ENCODE measurements at regions not wholly inside any gene's neighbourhood (a gene's known extent, or its start where the extent isn't known, plus 50 kb on each side); places are given as distances from the start of the nearest gene placed in this dataset.

DNA sequence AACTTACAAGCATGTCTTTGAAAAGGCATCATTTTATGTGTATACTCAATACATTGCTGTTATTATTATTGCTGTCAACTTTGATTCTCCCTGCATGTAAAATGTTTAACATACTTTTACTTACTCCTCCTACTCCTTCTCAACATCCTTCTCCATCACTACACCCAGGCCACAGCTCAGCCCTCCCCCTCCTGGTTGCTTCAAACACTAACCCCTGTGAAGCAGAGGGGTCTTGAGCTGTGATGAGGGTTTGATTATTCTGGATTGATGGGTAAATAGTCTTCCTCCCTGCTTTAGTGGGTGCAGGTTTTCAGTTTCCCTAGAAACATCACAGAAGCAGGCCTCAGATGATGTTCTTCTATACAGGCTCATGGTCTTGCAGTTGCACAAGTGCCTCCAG lies 221.0 kb downstream of the OSR1 start:
- no peak overlapping the region for H2AFZ ChIP-seq
- in situ Hi-C loops (cut with MboI) = no loop called here
- no peaks in the 10 kb centered on the region for H3K9me2 ChIP-seq (ENCODE audit: insufficient read depth)
- H3F3A ChIP-seq (ENCODE audit: insufficient read depth) = peaks cover 10% of the 10 kb centered on the region; the same call in 1 of the 2 replicates
- no peak overlapping the region for H3K9ac ChIP-seq
- H3K36me3 ChIP-seq (ENCODE audit: low read depth) = no peaks in the 10 kb centered on the region
- no peak overlapping the region for H3K4me2 ChIP-seq (ENCODE audit: unreplicated experiment)
- no peaks in the 10 kb centered on the region for H3K9me3 ChIP-seq (ENCODE audit: low read depth)
- H3K27ac ChIP-seq = no peak overlapping the region
- peaks cover 15% of the 10 kb centered on the region for H3K4me1 ChIP-seq (ENCODE audit: insufficient read depth)
- no peaks in the 10 kb centered on the region for H3K79me2 ChIP-seq (ENCODE audit: insufficient read depth)
- H3K27me3 ChIP-seq (replicated peaks; ENCODE audit: insufficient read depth) = no peaks in the 10 kb centered on the region
- DNase-seq = no peak
- no peak overlapping the region for H3K4me3 ChIP-seq
- H4K20me1 ChIP-seq (ENCODE audit: insufficient read depth) = no peaks in the 10 kb centered on the region
- no peak for TF ChIP-seq EZH2 (IDR thresholded peaks at IDR 0.05; ENCODE audit: insufficient read depth, poor library complexity, severe bottlenecking)
- TF ChIP-seq EZH2phosphoT487 (IDR thresholded peaks at IDR 0.05; ENCODE audit: insufficient read depth, low read depth) = no peak

DNA sequence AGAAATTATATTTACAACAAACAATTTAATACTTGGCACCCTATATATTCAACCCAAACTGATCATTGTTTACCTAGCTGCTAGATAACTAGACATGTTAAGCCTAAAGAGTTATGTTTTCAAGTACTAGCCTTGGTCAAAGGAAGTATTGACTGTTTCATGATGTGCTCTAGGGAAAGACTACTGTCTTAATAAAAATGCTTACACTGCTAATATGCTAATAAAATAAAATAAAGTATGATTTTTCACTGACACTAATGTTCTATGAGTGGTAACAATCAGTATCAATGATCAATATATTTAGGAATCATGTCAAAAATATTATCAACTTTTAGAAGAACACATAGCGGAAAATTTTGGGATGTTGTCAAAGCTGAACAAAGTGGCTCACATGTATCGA lies 225.5 kb downstream of the OSR1 start:
- Histone ChIP-seq H3K9ac (no peak overlapping the region), H3K4me1 (ENCODE audit: insufficient read depth) (peaks cover 10% of the 10 kb centered on the region), H3K27me3 (replicated peaks; ENCODE audit: insufficient read depth) (no peaks in the 10 kb centered on the region), H3K9me2 (ENCODE audit: insufficient read depth) (no peaks in the 10 kb centered on the region), H3F3A (ENCODE audit: insufficient read depth) (peaks cover 4% of the 10 kb centered on the region; the same call in 1 of the 2 replicates), H3K27ac (no peak overlapping the region), H3K4me2 (ENCODE audit: unreplicated experiment) (no peak overlapping the region), H3K9me3 (ENCODE audit: low read depth) (no peaks in the 10 kb centered on the region), H3K4me3 (no peak overlapping the region), H3K36me3 (ENCODE audit: low read depth) (no peaks in the 10 kb centered on the region), H3K79me2 (ENCODE audit: insufficient read depth) (no peaks in the 10 kb centered on the region), H4K20me1 (ENCODE audit: insufficient read depth) (no peaks in the 10 kb centered on the region), H2AFZ (no peak overlapping the region)
- in situ Hi-C loops (cut with MboI) = no loop called here
- 95 to 99% methylated on average over 2 of the region's 2 CpGs for WGBS, 2 experiments (ENCODE audit: low coverage in 1 of 2, low lambda C conversion rate in 2 of 2, missing lambda C conversion rate in 2 of 2)
- TF ChIP-seq EZH2phosphoT487 (IDR thresholded peaks at IDR 0.05; ENCODE audit: insufficient read depth, low read depth) (no peak), EZH2 (IDR thresholded peaks at IDR 0.05; ENCODE audit: insufficient read depth, poor library complexity, severe bottlenecking) (no peak)
- no peak for DNase-seq

- H3K9me3 ChIP-seq (ENCODE audit: low read depth) = no peaks in the 10 kb centered on the region
- H3K4me3 ChIP-seq = no peak overlapping the region
- no peaks in the 10 kb centered on the region for H3K9me2 ChIP-seq (ENCODE audit: insufficient read depth)
- H3K79me2 ChIP-seq (ENCODE audit: insufficient read depth) = no peaks in the 10 kb centered on the region
- TF ChIP-seq EZH2 (IDR thresholded peaks at IDR 0.05; ENCODE audit: insufficient read depth, poor library complexity, severe bottlenecking) (no peak), EZH2phosphoT487 (IDR thresholded peaks at IDR 0.05; ENCODE audit: insufficient read depth, low read depth) (no peak)
- H2AFZ ChIP-seq = no peak overlapping the region
- H3K4me1 ChIP-seq (ENCODE audit: insufficient read depth) = peaks cover 10% of the 10 kb centered on the region
- peaks cover 4% of the 10 kb centered on the region; the same call in 1 of the 2 replicates for H3F3A ChIP-seq (ENCODE audit: insufficient read depth)
- no peak overlapping the region for H3K9ac ChIP-seq
- 93 to 96% methylated on average over 5 of the region's 5 CpGs for WGBS, 2 experiments (ENCODE audit: low coverage in 1 of 2, low lambda C conversion rate in 2 of 2, missing lambda C conversion rate in 2 of 2)
- no peak for DNase-seq
- H3K27ac ChIP-seq = no peak overlapping the region
- no peak overlapping the region for H3K4me2 ChIP-seq (ENCODE audit: unreplicated experiment)
- H3K27me3 ChIP-seq (replicated peaks; ENCODE audit: insufficient read depth) = no peaks in the 10 kb centered on the region
- in situ Hi-C loops (cut with MboI) = no loop called here
- no peaks in the 10 kb centered on the region for H3K36me3 ChIP-seq (ENCODE audit: low read depth)
- no peaks in the 10 kb centered on the region for H4K20me1 ChIP-seq (ENCODE audit: insufficient read depth)
These were observed 226.6 kb downstream of the OSR1 start for GRCh38 chr2:19131871-19132270.

DNA sequence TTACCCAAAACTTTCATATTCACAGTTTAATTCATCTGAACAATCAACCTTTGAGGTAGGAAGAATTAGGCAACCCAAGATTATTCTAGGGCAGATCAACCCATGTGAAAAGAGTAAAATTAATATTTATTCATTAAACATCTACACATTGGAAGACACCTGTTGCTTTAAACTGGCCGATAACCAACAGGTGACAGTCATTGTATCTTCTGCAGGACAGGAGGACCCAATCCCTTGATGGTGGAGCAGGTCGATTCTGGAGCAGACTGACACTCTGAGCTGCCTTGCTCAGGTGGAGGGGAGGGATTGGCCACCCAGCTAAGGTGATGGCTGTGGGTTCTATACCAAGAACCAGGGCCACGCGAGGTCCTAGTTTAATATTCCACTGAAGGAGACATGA lies 230.3 kb downstream of the OSR1 start:
- Histone ChIP-seq H3K4me1 (ENCODE audit: insufficient read depth) (peaks cover 36% of the 10 kb centered on the region), H4K20me1 (ENCODE audit: insufficient read depth) (no peaks in the 10 kb centered on the region), H3K79me2 (ENCODE audit: insufficient read depth) (no peaks in the 10 kb centered on the region), H3K9me2 (ENCODE audit: insufficient read depth) (no peaks in the 10 kb centered on the region), H3K9ac (no peak overlapping the region), H3K27me3 (replicated peaks; ENCODE audit: insufficient read depth) (no peaks in the 10 kb centered on the region), H3K9me3 (ENCODE audit: low read depth) (no peaks in the 10 kb centered on the region), H3K4me3 (no peak overlapping the region), H3F3A (ENCODE audit: insufficient read depth) (peaks cover 24% of the 10 kb centered on the region), H3K4me2 (ENCODE audit: unreplicated experiment) (no peak overlapping the region), H2AFZ (no peak overlapping the region), H3K27ac (no peak overlapping the region), H3K36me3 (ENCODE audit: low read depth) (no peaks in the 10 kb centered on the region)
- TF ChIP-seq EZH2phosphoT487 (IDR thresholded peaks at IDR 0.05; ENCODE audit: insufficient read depth, low read depth) (no peak), EZH2 (IDR thresholded peaks at IDR 0.05; ENCODE audit: insufficient read depth, poor library complexity, severe bottlenecking) (no peak)
- DNase-seq = no peak
- in situ Hi-C loops (cut with MboI) = no loop called here
- 52 to 54% methylated on average over 4 of the region's 4 CpGs for WGBS, 2 experiments (ENCODE audit: low coverage in 1 of 2, low lambda C conversion rate in 2 of 2, missing lambda C conversion rate in 2 of 2)

- peaks cover 40% of the 10 kb centered on the region for H3K4me1 ChIP-seq (ENCODE audit: insufficient read depth)
- WGBS, 2 experiments (ENCODE audit: low coverage in 1 of 2, low lambda C conversion rate in 2 of 2, missing lambda C conversion rate in 2 of 2) = 94 to 98% methylated on average over 3 of the region's 3 CpGs
- no peak overlapping the region for H2AFZ ChIP-seq
- no peak overlapping the region for H3K9ac ChIP-seq
- H3K36me3 ChIP-seq (ENCODE audit: low read depth) = no peaks in the 10 kb centered on the region
- no peaks in the 10 kb centered on the region for H3K9me3 ChIP-seq (ENCODE audit: low read depth)
- no peak for DNase-seq
- no peak overlapping the region for H3K4me3 ChIP-seq
- H3K27ac ChIP-seq = no peak overlapping the region
- no peak for TF ChIP-seq EZH2 (IDR thresholded peaks at IDR 0.05; ENCODE audit: insufficient read depth, poor library complexity, severe bottlenecking)
- TF ChIP-seq EZH2phosphoT487 (IDR thresholded peaks at IDR 0.05; ENCODE audit: insufficient read depth, low read depth) = no peak
- no peaks in the 10 kb centered on the region for H3K9me2 ChIP-seq (ENCODE audit: insufficient read depth)
- H3K79me2 ChIP-seq (ENCODE audit: insufficient read depth) = no peaks in the 10 kb centered on the region
- in situ Hi-C loops (cut with MboI) = no loop called here
- peaks cover 25% of the 10 kb centered on the region for H3F3A ChIP-seq (ENCODE audit: insufficient read depth)
- H3K4me2 ChIP-seq (ENCODE audit: unreplicated experiment) = no peak overlapping the region
- H4K20me1 ChIP-seq (ENCODE audit: insufficient read depth) = no peaks in the 10 kb centered on the region
- no peaks in the 10 kb centered on the region for H3K27me3 ChIP-seq (replicated peaks; ENCODE audit: insufficient read depth)
These were observed 230.8 kb downstream of the OSR1 start for GRCh38 chr2:19127616-19128015.
